Activated effector memory CD4-positive, alpha-beta T cell treated with Interleukin-2 at 50 U/mL for 16 hours (primary cell): ENCODE measurements at regions not wholly inside any gene's neighbourhood (a gene's known extent, or its start where the extent isn't known, plus 50 kb on each side); places are given as distances from the start of the nearest gene placed in this dataset.
"Not testable (repeated sequence)": the region's sequence is repeated elsewhere in the genome, so short reads cannot be mapped to it uniquely, and the experiment has no call there.

Experiments
- DNase-seq: peaks from one replicate; pipeline ENCODE4 v3.0.0-alpha.2; 2020

DNA sequence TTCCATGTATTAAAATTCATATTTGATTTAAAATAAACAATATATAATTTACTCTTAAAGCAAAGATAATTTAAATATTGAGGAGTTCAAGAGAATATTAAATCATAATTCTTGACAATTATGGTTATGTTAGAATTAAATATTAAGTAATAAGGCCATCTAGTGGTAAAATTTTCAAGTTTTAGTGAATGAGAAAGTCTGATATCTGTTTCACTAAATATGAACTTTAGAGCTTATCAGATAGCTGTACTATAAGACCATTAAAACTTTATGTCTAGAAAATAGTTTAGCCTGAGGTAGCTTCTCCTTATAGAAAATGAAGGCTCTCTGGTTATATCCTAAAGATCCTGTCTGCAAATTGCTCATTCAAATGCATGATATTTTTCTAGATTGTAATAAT is 152.1 kb upstream of the PRSS12 start:
- DNase-seq = not testable (repeated sequence)

DNA sequence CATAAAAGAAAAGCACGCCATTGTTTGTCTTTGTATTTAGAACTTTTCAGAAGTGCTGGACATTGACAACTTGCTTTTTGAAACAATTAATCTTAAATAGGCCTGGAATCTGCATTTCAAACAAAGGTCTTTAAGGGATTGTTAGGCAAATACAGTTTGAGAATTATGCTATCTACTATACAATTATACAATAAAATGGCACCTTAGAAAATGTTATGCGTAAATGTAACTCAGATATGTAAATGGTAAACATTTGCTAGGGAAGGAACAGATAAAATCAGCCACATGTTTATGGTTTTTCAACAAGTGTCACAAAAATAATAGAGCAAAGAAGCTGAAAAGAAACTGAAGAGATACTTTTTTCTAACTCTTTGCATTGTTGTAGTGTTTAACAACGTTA is 152.7 kb upstream of the PRSS12 start:
- DNase-seq = not testable (repeated sequence)

DNA sequence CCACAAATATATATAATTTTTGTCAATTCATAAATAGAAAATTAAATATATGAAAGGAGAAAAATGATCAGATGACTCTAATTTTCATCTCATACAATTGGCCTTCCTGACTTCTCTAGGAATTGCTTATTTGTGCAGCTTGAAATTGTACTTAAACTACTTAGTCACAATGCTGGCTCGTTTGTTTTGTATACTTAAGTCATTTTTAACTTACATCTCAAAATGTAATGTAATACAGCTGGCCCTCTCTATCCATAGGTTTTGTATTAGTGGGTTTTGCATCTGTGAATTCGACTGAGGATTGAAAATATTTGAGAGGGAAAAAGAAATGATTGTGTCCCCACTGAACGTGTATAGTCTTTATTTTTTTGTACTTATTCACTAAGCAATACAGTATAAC is 160.1 kb upstream of the PRSS12 start:
- DNase-seq = not testable (repeated sequence)

- not testable (repeated sequence) for DNase-seq
Observed at GRCh38 chr4:118514332-118514731, 161.5 kb upstream of the PRSS12 start.

DNA sequence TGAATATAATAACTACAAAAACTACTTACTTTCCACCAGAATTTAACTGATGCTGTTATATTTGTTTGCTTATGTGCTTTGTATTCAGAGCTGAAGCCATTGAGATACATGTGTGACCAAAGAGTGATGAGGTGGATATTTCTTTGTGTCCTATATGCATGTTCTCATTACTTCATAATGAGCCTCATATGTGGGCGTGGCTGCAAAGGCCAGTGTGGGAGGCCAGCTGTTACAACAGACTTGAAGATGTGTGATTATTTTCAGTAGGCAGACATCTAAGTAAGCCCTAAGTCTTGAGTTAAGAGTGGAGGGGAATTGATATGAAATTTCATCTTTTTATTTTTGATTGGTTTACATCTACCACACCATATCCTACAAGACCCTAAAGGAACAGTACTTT is 163.3 kb upstream of the PRSS12 start:
- not testable (repeated sequence) for DNase-seq

DNA sequence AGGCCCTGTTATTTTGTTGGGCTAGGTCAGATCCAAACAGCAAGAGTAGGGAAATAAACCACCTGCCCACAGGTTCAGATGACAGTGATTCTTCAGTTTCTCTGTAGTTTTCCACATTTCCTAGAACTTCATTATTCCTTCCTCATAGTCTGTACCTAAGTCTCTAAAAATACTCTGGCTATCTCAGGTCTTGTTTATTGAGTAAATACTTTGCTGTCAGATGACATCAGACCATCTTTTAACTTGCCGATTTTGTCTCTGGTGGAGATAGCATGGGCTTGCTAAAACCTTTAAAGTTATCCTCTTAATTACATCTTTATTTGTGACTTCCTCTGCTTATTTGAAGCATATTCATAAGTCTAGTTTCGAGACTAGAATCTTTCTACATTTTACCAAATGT is 155.1 kb upstream of the METTL14 start:
- not testable (repeated sequence) for DNase-seq

DNA sequence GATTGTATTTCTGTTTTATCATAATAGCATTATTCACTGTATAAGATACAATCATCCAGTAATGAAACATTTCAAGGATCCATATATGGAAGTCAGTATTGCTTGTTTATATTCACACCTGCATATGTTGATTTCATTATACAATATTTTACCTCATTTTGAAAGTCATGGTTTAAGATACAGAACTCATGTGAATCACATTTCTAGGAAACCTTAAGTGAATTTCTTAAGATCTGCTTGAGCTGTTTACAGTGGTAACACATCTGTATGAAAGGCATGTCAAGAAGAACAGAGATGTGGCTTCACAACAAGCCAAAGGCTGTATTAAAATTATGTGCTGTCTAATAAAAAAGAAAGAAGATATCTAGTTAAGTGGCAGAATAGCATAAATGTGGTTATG is 153.2 kb upstream of the METTL14 start:
- not testable (repeated sequence) for DNase-seq

DNA sequence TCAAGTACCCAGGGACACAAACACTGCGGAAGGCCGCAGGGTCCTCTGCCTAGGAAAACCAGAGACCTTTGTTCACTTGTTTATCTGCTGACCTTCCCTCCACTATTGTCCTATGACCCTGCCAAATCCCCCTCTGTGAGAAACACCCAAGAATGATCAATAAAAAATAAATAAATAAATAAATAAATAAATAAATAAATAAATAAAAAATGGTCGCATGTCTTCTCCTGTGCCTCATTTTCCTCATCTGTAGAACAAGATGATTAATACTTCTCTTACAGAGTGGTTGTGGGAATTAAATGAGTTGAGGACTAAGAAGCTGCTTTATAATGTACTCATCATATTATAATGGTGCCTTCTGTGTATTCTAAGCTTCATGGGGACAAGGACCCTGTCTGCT is 149.4 kb upstream of the METTL14 start:
- not testable (repeated sequence) for DNase-seq

GRCh38 chr4:118539412-118540077 is 145.6 kb upstream of the METTL14 start:
- not testable (repeated sequence) for DNase-seq

DNA sequence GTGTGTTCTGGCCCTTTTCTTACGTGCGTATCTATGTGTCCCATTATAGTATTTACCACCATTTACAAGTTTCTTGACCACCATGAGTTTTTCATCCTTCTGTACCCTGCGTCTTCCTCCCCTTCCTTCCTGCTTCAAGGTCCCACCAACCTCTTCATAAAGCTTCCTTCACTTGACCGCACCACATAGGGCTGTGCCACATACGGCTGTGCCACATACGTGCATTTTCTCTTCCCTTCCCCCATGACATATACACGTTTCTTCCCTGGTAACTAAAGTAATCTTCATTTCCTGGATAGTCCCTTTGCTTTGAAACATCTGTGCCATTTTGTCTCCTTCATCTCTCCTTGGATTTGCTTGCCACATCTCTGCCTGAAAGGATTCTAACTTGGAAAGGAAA is 128.6 kb upstream of the METTL14 start:
- DNase-seq = not testable (repeated sequence)

DNA sequence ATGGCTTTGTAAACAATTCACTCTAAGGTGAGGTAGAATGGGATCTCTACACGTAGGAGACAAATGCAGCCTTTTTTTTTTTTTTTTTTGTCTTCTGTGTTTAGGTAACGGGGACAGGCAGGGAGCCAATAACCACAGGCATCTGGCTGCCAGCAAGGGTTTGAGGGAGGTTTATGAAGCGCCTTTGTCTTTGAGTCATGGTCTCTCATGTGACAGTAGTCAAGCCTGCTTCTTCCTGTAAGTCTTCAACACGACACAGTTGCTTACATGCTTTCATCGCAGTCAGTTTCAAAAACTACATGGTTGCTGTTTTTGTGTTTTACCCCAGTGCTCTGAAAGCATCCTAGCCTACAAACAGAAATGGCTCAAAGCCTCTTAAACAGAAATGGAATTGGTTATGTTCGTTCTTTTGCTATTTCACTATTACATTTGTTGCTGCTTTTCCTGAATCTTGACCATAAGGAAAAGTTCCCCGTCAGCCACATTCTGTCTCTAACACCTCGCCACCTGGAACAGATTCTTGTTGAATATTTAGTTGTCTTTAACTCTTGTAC is 127.8 kb upstream of the METTL14 start:
- no peak for DNase-seq

GRCh38 chr4:118558188-118558587 is 127.0 kb upstream of the METTL14 start:
- not testable (repeated sequence) for DNase-seq

GRCh38 chr4:118561559-118561958 is 123.6 kb upstream of the METTL14 start:
- not testable (repeated sequence) for DNase-seq

GRCh38 chr4:118566003-118566513 is 119.1 kb upstream of the METTL14 start:
- DNase-seq = not testable (repeated sequence)

DNA sequence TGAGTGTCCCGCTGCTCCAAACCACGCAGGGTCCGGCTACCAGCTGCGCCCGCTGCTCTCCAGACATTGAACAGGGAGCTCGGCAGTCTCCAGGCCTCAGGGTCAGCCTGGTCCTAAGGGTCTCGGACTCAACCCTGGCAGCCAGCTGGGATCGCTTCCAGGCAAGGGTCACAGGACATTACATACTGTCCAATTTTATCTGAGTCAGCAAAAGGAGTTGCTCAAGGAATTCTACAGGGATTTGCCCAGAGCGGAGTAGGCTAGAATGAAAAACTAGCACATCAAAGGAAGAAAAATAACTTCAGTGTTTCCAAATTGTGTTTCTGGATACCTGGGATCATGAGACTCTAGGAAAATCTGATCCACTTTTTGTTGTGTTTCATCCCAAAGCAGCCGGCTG is 112.2 kb upstream of the METTL14 start:
- DNase-seq = not testable (repeated sequence)

GRCh38 chr4:118574251-118574913 is 110.8 kb upstream of the METTL14 start:
- not testable (repeated sequence) for DNase-seq

GRCh38 chr4:118575057-118575456 is 110.1 kb upstream of the METTL14 start:
- DNase-seq = not testable (repeated sequence)

DNA sequence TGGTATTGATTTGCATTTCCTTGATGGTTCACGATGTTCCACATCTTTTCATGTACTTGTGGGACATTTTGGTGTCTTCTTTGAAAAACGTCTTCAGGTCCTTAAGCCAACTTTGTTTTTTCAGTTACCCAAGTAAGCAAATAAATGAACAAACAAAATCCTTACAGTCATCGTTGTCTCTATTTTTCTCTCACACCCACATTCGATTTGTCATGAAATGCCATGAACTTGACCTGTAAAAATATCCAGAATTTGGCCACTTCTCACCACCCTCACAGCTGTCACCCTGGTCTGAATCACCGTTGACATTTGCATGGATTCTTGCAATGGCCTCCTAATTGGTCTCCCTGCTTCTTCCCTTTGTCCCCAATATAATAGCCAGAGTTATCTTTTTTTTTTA is 109.5 kb upstream of the METTL14 start:
- not testable (repeated sequence) for DNase-seq

DNA sequence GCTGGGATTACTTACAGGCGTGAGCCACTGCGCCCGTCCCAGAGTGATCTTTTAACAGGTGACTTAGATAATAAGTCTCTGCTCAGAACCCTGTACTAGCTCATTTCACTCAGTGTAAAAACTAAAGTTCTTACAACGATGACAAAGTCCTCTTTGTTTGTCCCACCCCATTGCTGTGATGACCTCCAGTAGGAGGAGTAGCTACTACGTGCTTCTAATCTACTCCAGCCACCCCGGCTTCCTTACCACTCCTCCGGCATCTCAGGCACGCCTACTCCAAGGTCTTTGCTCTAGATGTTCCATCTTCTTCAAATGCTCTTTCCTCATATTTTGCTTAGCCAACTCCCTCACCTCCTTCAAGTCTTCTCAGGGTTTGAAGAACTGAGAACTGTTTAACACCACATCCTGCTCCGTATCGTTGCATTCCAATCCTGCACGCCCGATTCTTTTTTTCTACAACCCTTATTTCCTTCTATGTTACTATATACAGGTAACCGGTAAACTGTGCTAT is 108.4 kb upstream of the METTL14 start:
- not testable (repeated sequence) for DNase-seq

- DNase-seq = no peak
Observed at GRCh38 chr4:118585015-118585414, 100.2 kb upstream of the METTL14 start.

- DNase-seq = no peak
Observed at GRCh38 chr4:118586357-118586790, 98.8 kb upstream of the METTL14 start.

DNA sequence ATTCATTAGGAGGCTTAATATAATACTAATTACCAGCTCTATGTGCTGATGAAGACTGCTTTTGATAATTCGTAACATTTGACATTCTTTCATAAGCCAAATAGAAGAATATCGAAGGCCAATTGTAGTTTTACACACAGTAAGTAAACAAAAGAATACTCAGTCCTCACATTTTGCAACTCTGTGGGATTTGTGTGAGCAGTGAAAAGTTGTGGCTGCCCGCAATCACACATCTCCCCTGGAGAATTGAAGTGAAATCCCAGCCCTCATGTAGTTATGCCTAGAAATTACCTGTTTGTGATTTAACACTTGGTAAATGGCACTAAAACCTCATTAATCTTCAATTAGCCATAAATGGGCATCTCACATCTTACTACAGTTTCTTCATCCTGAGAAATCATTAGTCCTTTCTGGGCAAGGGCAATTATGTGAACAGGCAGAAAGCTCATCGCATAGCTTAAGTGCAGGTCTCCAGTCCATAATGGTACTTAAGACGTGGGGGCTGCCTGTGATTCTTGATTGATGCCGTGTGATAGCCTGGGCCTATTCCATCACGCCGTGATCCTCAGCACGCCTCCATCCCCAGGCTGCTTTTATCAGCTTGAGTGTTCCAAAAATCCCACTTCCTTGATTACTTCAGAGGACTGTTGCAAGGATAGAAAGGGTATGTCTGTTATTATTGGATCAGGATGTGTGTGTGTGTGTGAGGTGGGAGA is 97.9 kb upstream of the METTL14 start:
- no peak for DNase-seq

- no peak for DNase-seq
Observed at GRCh38 chr4:118587946-118588345, 97.2 kb upstream of the METTL14 start.
